WERI-Rb-1 (cell line): ENCODE measurements at regions not wholly inside any gene's neighbourhood (a gene's known extent, or its start where the extent isn't known, plus 50 kb on each side); places are given as distances from the start of the nearest gene placed in this dataset.
A peak's percentile ranks its signal among the peaks of the same experiment; 100 is the strongest.

Experiments used
- DNase-seq: peaks from one replicate; pipeline ENCODE4 v3.0.0-alpha.2; 2020
- H3K27ac ChIP-seq: fragments of 250-450 bp; sonication (Bioruptor Pico); 2 replicates; pipeline ENCODE4 v1.5.1; 2020; ENCODE audit warnings: mild to moderate bottlenecking, moderate library complexity
- H3K27me3 ChIP-seq: fragments of 250-450 bp; sonication (Bioruptor Pico); 2 replicates; pipeline ENCODE4 v1.5.1; 2021; ENCODE audit warnings: mild to moderate bottlenecking, low read depth, moderate library complexity; ENCODE audit not compliant: insufficient read depth, severe bottlenecking
- H3K36me3 ChIP-seq: fragments of 250-450 bp; sonication (Bioruptor Pico); 2 replicates; pipeline ENCODE4 v1.5.1; 2020; ENCODE audit warnings: mild to moderate bottlenecking, moderate library complexity
- H3K4me3 ChIP-seq: 2 replicates; pipeline ENCODE4 v1.5.1; 2011; ENCODE audit warnings: low read depth, mild to moderate bottlenecking, control low read depth, low read length
- H3K9me3 ChIP-seq: fragments of 250-450 bp; sonication (Bioruptor Pico); 2 replicates; pipeline ENCODE4 v1.5.1; 2021; ENCODE audit warnings: mild to moderate bottlenecking, moderate library complexity; ENCODE audit not compliant: severe bottlenecking
- TF ChIP-seq, protein P1 (sequence below): IDR thresholded peaks from 2 replicates; pipeline ENCODE4 v1.5.1; 2011; ENCODE audit warnings: low read depth, mild to moderate bottlenecking, control low read depth, inconsistent platforms, low read length

DNA sequence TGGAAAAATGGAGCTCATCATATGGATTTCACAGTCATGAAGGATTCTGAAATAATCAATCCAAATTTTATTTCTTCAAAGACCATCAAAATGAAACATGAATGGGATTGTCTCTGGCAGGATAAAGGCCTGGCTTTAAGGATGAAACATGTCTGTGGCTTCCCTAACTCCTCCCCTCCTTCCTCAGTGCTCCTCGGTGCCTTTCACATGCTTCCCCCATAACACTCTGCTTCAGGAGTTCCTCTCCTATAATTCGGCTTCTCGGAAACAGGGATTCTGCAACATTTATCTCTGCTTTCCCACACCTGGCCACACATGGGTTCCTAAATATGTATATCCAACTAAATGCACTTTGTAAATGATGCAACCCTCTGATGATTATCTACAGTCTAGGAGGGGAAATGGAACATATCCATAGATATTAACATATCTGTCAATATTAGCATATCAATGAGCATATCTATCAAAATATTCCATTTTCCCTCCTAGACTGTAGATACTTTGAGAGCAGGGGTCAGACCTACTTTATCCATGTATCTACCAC is 153.8 kb downstream of the PLPP3 start:
- Histone ChIP-seq H3K36me3 (no peaks in the 10 kb centered on the region), H3K27me3 (no peaks in the 10 kb centered on the region), H3K9me3 (peaks cover 16% of the 10 kb centered on the region), H3K4me3 (no peak overlapping the region), H3K27ac (peak overlapping the region; percentile 41)
- no peak for DNase-seq
- TF ChIP-seq, protein P1, sequence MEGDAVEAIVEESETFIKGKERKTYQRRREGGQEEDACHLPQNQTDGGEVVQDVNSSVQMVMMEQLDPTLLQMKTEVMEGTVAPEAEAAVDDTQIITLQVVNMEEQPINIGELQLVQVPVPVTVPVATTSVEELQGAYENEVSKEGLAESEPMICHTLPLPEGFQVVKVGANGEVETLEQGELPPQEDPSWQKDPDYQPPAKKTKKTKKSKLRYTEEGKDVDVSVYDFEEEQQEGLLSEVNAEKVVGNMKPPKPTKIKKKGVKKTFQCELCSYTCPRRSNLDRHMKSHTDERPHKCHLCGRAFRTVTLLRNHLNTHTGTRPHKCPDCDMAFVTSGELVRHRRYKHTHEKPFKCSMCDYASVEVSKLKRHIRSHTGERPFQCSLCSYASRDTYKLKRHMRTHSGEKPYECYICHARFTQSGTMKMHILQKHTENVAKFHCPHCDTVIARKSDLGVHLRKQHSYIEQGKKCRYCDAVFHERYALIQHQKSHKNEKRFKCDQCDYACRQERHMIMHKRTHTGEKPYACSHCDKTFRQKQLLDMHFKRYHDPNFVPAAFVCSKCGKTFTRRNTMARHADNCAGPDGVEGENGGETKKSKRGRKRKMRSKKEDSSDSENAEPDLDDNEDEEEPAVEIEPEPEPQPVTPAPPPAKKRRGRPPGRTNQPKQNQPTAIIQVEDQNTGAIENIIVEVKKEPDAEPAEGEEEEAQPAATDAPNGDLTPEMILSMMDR = no peak

- no peaks in the 10 kb centered on the region for H3K27me3 ChIP-seq
- H3K36me3 ChIP-seq = no peaks in the 10 kb centered on the region
- peaks cover 12% of the 10 kb centered on the region for H3K9me3 ChIP-seq
- peak; percentile 81 for DNase-seq
- TF ChIP-seq, protein P1 = no peak
- H3K27ac ChIP-seq = peak overlapping the region; percentile 42
- no peak overlapping the region for H3K4me3 ChIP-seq
These were observed 154.4 kb downstream of the PLPP3 start for GRCh38 chr1:56424744-56425493.

DNA sequence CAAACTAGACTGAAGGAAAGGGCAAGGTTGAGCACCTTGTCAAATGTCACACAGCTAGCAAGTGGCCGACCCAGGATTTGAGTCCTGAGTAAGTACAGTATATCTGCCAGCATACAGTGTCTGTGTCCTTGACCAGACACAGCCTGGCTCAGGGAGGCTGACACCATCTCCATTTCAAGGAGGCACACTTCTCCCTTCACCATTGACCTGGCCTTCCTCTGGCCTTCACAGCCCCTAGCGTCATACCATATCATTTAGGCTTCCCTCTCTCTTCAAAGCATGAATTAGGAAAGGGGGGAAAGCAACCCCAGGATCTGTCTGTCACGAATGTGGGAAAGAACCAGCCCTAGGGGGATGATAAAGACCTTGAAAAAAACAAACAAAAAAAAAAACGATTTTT is 155.6 kb downstream of the PLPP3 start:
- Histone ChIP-seq H3K4me3 (no peak overlapping the region), H3K27me3 (no peaks in the 10 kb centered on the region), H3K36me3 (no peaks in the 10 kb centered on the region), H3K9me3 (peaks cover under 1% of the 10 kb centered on the region), H3K27ac (no peak overlapping the region)
- no peak for DNase-seq
- TF ChIP-seq, protein P1 = no peak

DNA sequence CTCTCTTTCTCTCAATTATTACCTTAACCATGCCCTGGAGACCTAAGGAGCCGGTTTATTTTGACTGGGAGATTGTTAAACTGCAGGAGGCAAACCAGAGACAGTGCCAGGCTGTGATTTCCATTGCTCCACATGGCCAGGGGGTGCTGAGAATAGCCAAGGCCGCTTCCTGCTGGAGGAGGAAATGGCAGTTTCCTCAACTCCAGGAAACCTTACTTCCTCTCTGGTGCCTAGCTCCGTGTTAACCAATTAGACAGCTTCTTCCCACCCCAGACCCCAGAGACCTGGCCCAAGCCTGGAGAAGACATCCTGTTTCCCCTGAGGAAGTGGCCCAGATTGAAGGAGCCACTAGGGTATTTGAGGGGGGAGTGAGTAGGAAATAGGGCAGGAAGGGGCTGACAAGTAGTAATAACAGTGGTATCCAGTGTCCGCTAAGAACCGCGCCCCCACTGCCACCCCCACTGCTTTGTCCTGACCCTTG is 161.2 kb downstream of the PLPP3 start:
- TF ChIP-seq, protein P1 = no peak
- no peak overlapping the region for H3K27ac ChIP-seq
- no peaks in the 10 kb centered on the region for H3K36me3 ChIP-seq
- no peak overlapping the region for H3K4me3 ChIP-seq
- no peaks in the 10 kb centered on the region for H3K27me3 ChIP-seq
- no peaks in the 10 kb centered on the region for H3K9me3 ChIP-seq
- DNase-seq = no peak

- H3K27ac ChIP-seq = no peak overlapping the region
- TF ChIP-seq, protein P1 = no peak
- H3K4me3 ChIP-seq = no peak overlapping the region
- DNase-seq = no peak
- no peaks in the 10 kb centered on the region for H3K27me3 ChIP-seq
- no peaks in the 10 kb centered on the region for H3K9me3 ChIP-seq
- no peaks in the 10 kb centered on the region for H3K36me3 ChIP-seq
These were observed 161.7 kb downstream of the PLPP3 start for GRCh38 chr1:56417646-56418045.

DNA sequence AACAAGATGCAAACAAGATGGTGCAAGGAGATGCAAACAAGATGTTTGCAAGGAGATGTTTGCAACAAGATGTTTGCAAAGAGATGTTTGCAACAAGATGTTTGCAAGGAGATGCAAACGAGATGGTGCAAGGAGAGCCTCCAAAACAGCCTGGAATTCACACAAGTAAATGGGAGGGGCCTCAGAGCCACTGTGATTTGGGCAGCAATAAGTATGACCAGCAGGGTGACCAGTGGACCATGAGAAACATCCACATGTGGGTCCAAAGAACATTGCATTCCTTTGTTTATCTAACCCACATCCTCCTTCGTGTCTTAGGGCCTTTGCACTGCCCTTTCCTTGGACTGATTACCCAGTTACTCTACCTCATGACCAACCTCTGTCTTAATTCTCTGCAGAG is 162.9 kb downstream of the PLPP3 start:
- DNase-seq = no peak
- Histone ChIP-seq H3K27ac (no peak overlapping the region), H3K27me3 (no peaks in the 10 kb centered on the region), H3K36me3 (no peaks in the 10 kb centered on the region), H3K4me3 (no peak overlapping the region), H3K9me3 (no peaks in the 10 kb centered on the region)
- TF ChIP-seq, protein P1 = 0 out of 2 replicates have a peak, but pooled peaks have one; percentile 10
